GM12875 (cell line): ENCODE measurements at regions not wholly inside any gene's neighbourhood (a gene's known extent, or its start where the extent isn't known, plus 50 kb on each side); places are given as distances from the start of the nearest gene placed in this dataset.

Experiments
- H3K4me3 ChIP-seq: one replicate; pipeline ENCODE4 v1.5.1; 2011; ENCODE audit warnings: low read depth, low read length, control low read depth
- TF ChIP-seq, protein P1 (sequence below): IDR thresholded peaks from 2 replicates; pipeline ENCODE4 v1.5.1; 2011; ENCODE audit warnings: low read depth, mild to moderate bottlenecking, control low read depth, inconsistent platforms, low read length, moderate library complexity, borderline replicate concordance; ENCODE audit not compliant: insufficient read depth

DNA sequence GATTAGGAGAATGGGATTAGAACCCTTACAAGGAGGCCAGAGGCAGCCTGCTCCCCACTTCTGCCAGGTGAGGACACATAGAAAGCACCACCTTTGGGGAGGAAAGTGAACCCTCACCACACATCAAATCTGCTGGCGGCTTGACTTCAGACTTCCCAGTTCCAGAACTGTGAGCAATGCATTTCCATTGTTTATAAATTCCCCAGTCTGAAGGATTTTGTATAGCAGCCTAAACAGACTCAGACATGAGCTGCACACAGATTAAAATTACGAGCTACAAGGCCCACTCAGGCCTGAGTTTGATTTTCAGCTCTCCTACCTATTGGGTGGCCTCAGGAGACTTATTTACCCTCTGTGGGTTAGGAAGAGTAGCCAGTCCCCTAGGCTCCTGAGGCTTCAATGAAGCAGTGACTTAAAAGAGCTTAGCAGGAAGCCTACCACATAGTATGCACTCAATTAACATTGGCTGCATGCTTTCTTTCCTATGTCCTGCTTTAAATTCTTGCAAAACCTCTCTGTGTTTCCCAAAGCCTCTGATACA lies 350.7 kb upstream of the ZMIZ1 start:
- TF ChIP-seq, protein P1, sequence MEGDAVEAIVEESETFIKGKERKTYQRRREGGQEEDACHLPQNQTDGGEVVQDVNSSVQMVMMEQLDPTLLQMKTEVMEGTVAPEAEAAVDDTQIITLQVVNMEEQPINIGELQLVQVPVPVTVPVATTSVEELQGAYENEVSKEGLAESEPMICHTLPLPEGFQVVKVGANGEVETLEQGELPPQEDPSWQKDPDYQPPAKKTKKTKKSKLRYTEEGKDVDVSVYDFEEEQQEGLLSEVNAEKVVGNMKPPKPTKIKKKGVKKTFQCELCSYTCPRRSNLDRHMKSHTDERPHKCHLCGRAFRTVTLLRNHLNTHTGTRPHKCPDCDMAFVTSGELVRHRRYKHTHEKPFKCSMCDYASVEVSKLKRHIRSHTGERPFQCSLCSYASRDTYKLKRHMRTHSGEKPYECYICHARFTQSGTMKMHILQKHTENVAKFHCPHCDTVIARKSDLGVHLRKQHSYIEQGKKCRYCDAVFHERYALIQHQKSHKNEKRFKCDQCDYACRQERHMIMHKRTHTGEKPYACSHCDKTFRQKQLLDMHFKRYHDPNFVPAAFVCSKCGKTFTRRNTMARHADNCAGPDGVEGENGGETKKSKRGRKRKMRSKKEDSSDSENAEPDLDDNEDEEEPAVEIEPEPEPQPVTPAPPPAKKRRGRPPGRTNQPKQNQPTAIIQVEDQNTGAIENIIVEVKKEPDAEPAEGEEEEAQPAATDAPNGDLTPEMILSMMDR = no peak
- no peak overlapping the region for H3K4me3 ChIP-seq

DNA sequence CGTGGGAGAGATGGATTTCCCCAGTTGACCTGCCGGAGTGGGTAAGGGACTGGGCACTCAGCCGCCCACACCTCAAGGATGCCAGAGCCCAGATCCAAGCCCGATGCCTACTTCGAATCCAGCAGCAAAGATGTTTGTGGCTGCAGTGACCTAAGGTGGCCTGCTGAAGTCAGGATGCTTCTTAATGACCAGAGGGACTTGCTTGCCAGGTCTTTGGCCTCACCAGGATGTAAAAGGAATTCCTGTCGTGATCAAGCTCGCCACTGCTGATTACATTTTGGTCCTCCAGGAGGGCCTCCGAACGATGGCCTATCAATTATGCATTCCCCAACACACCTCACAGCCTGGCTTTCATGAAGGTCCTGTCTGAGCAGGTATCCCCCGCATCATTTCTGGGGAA lies 349.5 kb upstream of the ZMIZ1 start:
- TF ChIP-seq, protein P1 = no peak
- no peak overlapping the region for H3K4me3 ChIP-seq

DNA sequence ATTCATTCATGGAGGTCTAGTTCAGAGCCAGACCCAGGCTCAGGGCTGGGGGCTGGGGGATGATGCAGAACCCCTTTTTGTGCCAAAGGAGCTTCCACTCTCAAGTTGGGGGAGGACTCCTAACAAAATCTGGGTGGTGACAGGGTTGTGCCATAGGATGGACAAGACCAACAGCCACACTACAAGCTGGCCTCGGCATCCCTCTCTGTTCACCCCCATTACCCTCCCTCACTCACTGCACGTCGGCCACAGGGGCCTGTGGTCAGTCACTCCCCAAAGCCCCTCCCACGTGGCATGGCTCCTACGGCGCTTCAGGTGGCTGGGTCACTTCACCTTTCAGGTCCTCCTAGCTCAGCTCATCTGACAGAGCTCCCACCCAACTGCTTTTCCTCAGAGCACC lies 348.7 kb upstream of the ZMIZ1 start:
- TF ChIP-seq, protein P1 = no peak
- H3K4me3 ChIP-seq = no peak overlapping the region

DNA sequence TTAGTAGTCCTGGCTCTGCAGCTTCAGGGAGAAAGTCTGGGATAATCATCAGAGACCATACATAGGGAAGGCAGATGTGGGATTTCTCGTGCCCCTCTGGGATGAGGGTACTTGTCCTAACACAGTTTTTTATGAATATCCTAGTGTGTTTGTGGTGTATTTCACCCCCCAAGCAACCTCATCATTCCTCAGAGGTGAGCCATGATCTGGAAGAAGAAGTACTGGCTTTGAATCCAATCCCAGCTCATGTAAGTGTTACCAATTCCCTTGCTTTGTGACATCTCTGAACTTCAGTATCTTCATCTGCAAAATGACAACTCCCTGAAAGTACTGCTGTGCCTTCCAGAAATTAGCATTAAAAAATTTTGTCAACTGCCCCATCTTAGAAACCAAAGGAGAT lies 347.5 kb upstream of the ZMIZ1 start:
- TF ChIP-seq, protein P1 = no peak
- no peak overlapping the region for H3K4me3 ChIP-seq

DNA sequence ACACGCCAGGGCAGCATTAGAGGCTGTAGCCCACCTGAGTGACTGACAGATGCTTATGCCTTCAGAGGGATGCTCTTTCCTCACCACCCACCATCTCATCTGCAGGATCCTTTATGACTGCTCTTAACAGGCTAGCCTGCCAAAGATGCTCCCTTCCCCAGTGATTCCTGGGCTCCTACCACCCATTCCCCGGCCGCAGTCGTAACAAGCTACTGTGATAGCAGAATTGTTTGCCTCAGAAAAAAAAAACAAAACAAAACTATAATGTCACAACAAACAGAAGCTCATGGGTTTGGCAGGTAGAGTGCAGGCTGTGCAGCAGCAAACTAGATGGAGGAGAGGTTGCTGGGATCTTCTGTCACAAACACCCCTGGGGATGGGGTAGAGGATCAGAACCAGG lies 343.9 kb upstream of the ZMIZ1 start:
- TF ChIP-seq, protein P1 = no peak
- H3K4me3 ChIP-seq = no peak overlapping the region

DNA sequence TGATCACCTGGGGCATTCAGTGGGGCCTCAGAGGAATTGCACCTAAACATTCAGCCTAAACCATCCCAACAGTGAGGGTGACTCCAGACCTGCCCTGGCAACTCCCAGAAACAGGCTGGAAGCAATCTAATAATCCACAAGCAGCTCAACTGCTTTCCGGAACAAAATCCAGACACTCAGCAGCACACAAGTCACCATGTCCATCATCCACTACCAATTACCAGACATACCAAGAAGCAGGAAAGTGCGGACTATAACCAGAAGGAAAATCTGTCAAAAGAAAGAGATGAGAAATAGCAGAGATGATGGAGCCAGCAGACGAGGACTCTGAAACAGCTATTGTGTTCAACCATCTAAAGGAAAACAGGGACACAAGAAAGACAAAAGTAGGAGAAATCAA lies 342.6 kb upstream of the ZMIZ1 start:
- TF ChIP-seq, protein P1 = no peak
- H3K4me3 ChIP-seq = no peak overlapping the region

DNA sequence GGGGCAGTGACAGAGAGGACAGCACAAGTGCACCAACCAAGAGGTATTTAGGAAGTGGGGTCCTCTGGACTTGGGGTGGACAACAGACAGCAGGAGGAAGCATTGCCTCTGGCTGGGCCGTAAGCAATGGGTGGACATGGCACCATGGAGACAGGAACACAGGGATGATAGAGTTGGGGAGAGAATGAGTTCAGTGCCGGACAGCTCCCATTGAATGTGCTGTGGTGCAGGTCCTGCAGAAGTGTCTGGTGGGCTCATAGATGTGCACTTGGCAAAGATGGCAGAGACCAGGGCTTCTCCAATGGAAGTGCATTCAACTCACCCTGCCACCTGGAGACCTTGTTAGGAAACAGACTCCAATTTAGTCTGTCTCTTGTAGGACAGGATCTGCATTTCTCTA lies 341.5 kb upstream of the ZMIZ1 start:
- TF ChIP-seq, protein P1 = no peak
- no peak overlapping the region for H3K4me3 ChIP-seq
